Spleen (tissue), 11 donors: ENCODE measurements at regions not wholly inside any gene's neighbourhood (a gene's known extent, or its start where the extent isn't known, plus 50 kb on each side); places are given as distances from the start of the nearest gene placed in this dataset.
"Not testable (repeated sequence)": the region's sequence is repeated elsewhere in the genome, so short reads cannot be mapped to it uniquely, and the experiment has no call there.

ENCODE experiments used
- DNase-seq: peaks from one replicate; pipeline ENCODE4 v3.0.0-alpha.2; 2020
- H3K27ac ChIP-seq, 8 donors: fragments of 200-600 bp; sonication (generic) in 7 of 8; 1 replicate in 4 of 8; 2 replicates in 4 of 8; pipeline versions ENCODE4 v1.5.0 to v1.8.0; 2016 to 2021; ENCODE audit warnings: inconsistent platforms in 4 of 8, mild to moderate bottlenecking in 4 of 8, moderate library complexity in 1 of 8
- H3K27me3 ChIP-seq, 7 donors: fragments of 200-600 bp; sonication (generic) in 6 of 7; replicated peaks in 1 of 7; 1 replicate in 4 of 7; 2 replicates in 3 of 7; pipeline versions ENCODE4 v1.5.0 to v1.8.0; 2016 to 2021; ENCODE audit warnings: inconsistent platforms in 3 of 7, mild to moderate bottlenecking in 1 of 7
- H3K36me3 ChIP-seq, 6 donors: fragments of 200-600 bp; sonication (generic) in 5 of 6; 1 replicate in 4 of 6; 2 replicates in 2 of 6; pipeline versions ENCODE4 v1.5.0 to v1.8.0; 2016 to 2021; ENCODE audit warnings: inconsistent platforms in 2 of 6
- H3K4me1 ChIP-seq, 6 donors: fragments of 200-600 bp; sonication (generic) in 5 of 6; 1 replicate in 3 of 6; 2 replicates in 3 of 6; pipeline versions ENCODE4 v1.5.0 to v1.8.0; 2016 to 2021; ENCODE audit warnings: inconsistent platforms in 3 of 6
- H3K4me3 ChIP-seq, 8 donors: fragments of 200-600 bp; sonication (generic) in 7 of 8; 1 replicate in 4 of 8; 2 replicates in 4 of 8; pipeline versions ENCODE4 v1.5.0 to v1.8.0; 2016 to 2021; ENCODE audit warnings: inconsistent platforms in 4 of 8, mild to moderate bottlenecking in 4 of 8, moderate library complexity in 2 of 8
- H3K9me3 ChIP-seq, 8 donors: fragments of 200-600 bp; sonication (generic) in 7 of 8; 1 replicate in 4 of 8; 2 replicates in 4 of 8; pipeline versions ENCODE4 v1.5.0 to v1.8.0; 2016 to 2021; ENCODE audit warnings: inconsistent platforms in 4 of 8
- WGBS, 5 donors: extraction: QIAGEN DNeasy Blood & Tissue Kit in 3 of 5; methylation state at CpG; one replicate each; pipeline versions ENCODE4 v1.1.5 to v1.1.7; 2013 to 2018; 5-methylcytosine and 5-hydroxymethylcytosine counted together
- intact Hi-C: fragments of 100-400 bp; cut with DNase I; formaldehyde crosslinking; loops from one replicate; pipeline ENCODE4 v1.15.0; 2023; ENCODE audit warnings: low total_unique reads
- donor health status: healthy with polysubstance abuse.
- donor health status: DM: no; HTN: no; CAD: no; lungs with moderate emphysema.
- donor health status: DM: no; HTN: no; CAD: no.
- donor health status: Bipolar disorder and iron deficiency.
- donor health status: healthy.
- donor health status: DM: no; HTN: no; CAD: no.
- donor health status: DM: yes; HTN: yes; CAD: no.

DNA sequence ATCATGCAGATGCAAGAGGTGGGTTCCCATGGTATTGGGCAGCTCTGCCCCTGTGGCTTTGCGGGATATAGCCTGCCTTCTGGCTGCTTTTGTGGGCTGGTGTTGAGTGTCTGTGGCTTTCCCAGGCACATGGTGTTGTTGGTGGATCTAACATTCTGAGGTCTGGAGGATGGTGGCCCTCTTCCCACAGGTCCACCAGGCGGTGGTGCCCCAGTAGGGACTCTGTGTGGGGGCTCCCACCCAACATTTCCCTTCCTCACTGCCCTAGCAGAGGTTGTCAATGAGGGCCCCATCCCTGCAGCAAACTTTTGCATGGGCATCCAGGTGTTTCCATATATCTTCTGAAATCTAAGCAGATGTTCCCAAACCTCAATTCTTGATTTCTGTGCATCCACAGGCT, 420.5 kb upstream of the TPTE start:
- H3K27me3 ChIP-seq, H3K4me3 ChIP-seq, H3K4me1 ChIP-seq, H3K27ac ChIP-seq, H3K36me3 ChIP-seq, intact Hi-C loops: not testable (repeated sequence)
- H3K9me3 ChIP-seq: peaks cover 0 to 12% (median 0%) of the 10 kb centered on the region in 8 donors
- DNase-seq: peak; percentile 43
- 42 to 67% (median 48%) methylated on average over 1 of the region's 2 CpGs for WGBS, 5 donors

DNA sequence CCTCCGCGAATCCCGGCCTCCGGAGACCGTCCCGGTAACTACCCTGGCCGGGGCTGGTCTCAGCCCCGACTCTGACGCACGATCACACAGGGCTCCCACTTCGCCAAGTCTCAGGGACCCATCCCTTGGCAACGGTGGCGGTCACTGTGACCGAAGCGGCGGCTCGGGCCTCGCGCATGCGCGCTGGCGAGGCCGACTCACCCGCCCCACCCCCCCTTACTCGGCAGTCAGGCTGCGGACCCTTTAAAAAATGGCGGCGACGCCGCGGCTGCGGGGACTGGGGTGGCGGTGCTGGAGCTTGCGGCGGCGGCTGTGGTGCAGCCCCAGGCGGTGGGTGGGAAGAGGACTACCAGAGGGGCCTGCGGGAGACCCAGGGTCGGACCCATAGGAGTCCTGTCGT, 402.0 kb upstream of the TPTE start:
- H3K4me3 ChIP-seq, H3K4me1 ChIP-seq, H3K27ac ChIP-seq, intact Hi-C loops, H3K36me3 ChIP-seq, H3K27me3 ChIP-seq: not testable (repeated sequence)
- H3K9me3 ChIP-seq: peaks cover 0 to 37% (median 32%) of the 10 kb centered on the region in 8 donors
- peak; percentile 41 for DNase-seq
- WGBS, 5 donors: 67 to 80% (median 75%) methylated on average over 11 to 40 of the region's 40 CpGs

DNA sequence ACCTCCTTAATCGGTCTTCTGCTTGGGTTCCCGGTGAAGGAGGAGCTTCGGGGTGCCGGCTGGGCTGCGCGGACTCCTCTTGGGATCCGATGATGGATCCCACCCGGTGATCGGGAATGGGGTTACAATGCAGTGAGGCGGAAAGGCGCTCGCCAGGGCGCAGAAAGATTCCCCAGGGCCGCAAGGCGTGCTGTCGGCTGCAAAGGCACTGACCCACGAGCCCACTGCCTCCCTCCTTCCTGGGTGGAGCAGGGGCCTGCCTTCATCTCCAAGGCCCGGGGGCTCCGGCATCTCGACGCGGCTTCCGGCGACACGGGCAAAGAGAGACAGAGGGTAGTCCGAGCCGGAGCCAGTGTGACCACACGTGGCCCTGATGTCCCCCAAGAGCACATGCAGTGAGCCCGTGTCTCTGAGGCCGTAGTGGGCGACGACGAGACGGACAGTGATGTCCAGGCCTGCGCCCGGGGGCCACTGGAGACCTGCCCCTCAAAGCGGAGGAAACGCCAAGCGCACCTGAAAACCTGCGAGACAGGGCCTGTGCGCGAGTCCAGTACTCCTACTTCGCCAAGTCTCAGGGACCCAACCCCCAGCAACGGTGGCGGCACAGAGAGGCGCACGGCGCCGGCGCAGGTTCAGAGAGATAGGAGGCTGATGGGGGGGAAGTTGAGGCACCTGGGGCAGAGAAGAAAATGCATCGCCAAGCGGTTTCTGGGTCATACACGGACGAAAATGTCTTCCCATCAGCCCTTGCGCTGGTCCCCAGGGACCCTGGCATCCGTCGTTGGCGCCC, 401.4 kb upstream of the TPTE start:
- H3K4me1 ChIP-seq, H3K27me3 ChIP-seq, H3K27ac ChIP-seq, intact Hi-C loops, H3K36me3 ChIP-seq, H3K4me3 ChIP-seq: not testable (repeated sequence)
- 79 to 86% (median 80%) methylated on average over 28 to 54 of the region's 58 CpGs for WGBS, 5 donors
- peak; percentile 77 for DNase-seq
- peaks cover 0 to 37% (median 32%) of the 10 kb centered on the region in 8 donors for H3K9me3 ChIP-seq

GRCh38 chr21:10120536-10120934, 400.8 kb upstream of the TPTE start:
- H3K4me3 ChIP-seq, intact Hi-C loops, H3K27ac ChIP-seq, H3K36me3 ChIP-seq, H3K27me3 ChIP-seq, H3K4me1 ChIP-seq: not testable (repeated sequence)
- peaks cover 0 to 43% (median 33%) of the 10 kb centered on the region in 8 donors for H3K9me3 ChIP-seq
- peak; percentile 35 for DNase-seq
- WGBS, 5 donors: 73 to 82% (median 80%) methylated on average over 9 to 13 of the region's 22 CpGs

DNA sequence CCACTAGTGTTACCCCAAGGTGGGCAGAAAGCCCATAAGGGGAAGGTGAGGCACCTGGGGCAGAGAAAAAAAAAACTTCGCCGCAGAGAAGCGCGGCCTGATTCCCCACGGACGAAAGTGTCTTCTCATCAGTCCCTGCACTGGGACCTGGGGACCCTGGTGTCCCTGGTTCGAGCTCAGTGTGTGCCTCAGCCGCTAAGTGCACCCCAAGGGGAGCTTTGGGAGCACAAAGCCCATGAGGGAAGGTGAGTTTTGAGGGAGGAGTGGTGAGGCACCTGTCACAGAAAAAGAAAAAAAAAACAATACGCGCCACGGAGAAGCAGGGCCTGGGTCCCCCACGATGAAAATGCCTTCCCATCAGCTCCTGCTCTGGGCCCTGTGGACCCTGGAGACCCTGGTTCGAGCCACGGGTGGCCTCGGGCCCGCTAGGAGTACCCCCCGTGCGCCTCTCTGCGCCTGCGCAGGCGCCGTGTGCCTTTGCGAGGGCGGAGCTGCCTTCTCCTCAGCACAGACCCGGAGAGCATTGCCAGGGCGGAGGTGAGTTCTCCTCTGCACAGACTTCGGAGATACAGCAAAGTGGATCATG, 400.3 kb upstream of the TPTE start:
- intact Hi-C loops, H3K36me3 ChIP-seq, H3K27ac ChIP-seq, H3K27me3 ChIP-seq, H3K4me1 ChIP-seq, H3K4me3 ChIP-seq: not testable (repeated sequence)
- peak; percentile 68 for DNase-seq
- H3K9me3 ChIP-seq: peaks cover 0 to 46% (median 34%) of the 10 kb centered on the region in 8 donors
- WGBS, 5 donors: 74 to 82% (median 76%) methylated on average over 17 to 25 of the region's 27 CpGs

- H3K36me3 ChIP-seq, H3K27ac ChIP-seq, H3K4me3 ChIP-seq, intact Hi-C loops, H3K4me1 ChIP-seq, H3K27me3 ChIP-seq: not testable (repeated sequence)
- H3K9me3 ChIP-seq: peaks cover 0 to 46% (median 34%) of the 10 kb centered on the region in 8 donors
- 67 to 75% (median 72%) methylated on average over 22 to 33 of the region's 33 CpGs for WGBS, 5 donors
- DNase-seq: peak; percentile 38
Measured at GRCh38 chr21:10121816-10122455, 399.4 kb upstream of the TPTE start.

GRCh38 chr21:10122801-10123507, 398.4 kb upstream of the TPTE start:
- H3K4me3 ChIP-seq, H3K4me1 ChIP-seq, H3K27me3 ChIP-seq, H3K27ac ChIP-seq, intact Hi-C loops, H3K36me3 ChIP-seq: not testable (repeated sequence)
- H3K9me3 ChIP-seq: peaks cover 0 to 46% (median 34%) of the 10 kb centered on the region in 8 donors
- peak; percentile 74 for DNase-seq
- 61 to 70% (median 65%) methylated on average over 22 to 38 of the region's 39 CpGs for WGBS, 5 donors

DNA sequence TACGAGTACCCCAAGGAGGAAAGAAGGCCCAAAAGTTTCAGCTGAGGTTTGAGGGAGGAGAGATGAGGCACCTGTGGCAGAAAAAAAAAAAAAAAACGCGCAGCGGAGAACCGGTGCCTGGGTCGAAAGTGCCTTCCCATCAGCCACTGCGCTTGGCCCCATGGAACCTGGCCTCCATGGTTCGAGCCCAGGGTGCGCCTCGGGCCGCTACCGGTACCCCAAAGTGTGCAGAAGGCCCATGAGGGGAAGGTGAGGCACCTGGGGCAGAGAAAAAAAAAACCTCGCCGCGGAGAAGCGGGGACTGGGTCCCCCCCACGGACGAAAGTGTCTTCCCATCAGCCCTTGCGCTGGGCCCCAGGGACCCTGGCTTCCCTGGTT, 397.9 kb upstream of the TPTE start:
- peak; percentile 66 for DNase-seq

GRCh38 chr21:10125616-10126015, 395.8 kb upstream of the TPTE start:
- H3K36me3 ChIP-seq, H3K4me3 ChIP-seq, H3K4me1 ChIP-seq, intact Hi-C loops, H3K27ac ChIP-seq, H3K27me3 ChIP-seq: not testable (repeated sequence)
- WGBS, 5 donors: 68 to 74% (median 73%) methylated on average over 16 to 17 of the region's 17 CpGs
- H3K9me3 ChIP-seq: peaks cover 0 to 34% (median 22%) of the 10 kb centered on the region in 8 donors
- DNase-seq: peak; percentile 48

More for the DNA sequence above, 397.9 kb upstream of the TPTE start:
- 62 to 76% (median 69%) methylated on average over 18 to 19 of the region's 19 CpGs for WGBS, 5 donors
- H3K4me1 ChIP-seq, H3K27me3 ChIP-seq, intact Hi-C loops, H3K27ac ChIP-seq, H3K36me3 ChIP-seq, H3K4me3 ChIP-seq: not testable (repeated sequence)
- peaks cover 0 to 46% (median 34%) of the 10 kb centered on the region in 8 donors for H3K9me3 ChIP-seq

DNA sequence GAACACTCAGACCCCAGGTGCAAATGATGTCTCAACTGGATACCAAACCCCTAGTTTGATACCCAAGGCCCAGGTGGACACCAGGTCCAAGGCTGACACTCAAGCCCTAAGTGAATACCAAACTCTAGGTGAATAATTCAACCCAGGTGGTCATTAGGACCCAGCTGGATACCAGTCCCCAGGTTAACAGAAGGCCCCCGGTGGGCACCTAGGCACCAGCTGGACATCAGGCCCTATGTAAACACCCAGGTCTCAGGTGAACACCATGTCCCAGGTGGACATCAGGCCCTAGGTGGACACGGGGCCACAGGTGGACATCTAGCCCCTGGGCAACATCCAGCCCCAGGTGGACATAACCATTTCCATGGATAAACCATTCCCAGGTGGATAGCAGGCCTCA, 387.3 kb upstream of the TPTE start:
- H3K4me1 ChIP-seq, H3K36me3 ChIP-seq, H3K4me3 ChIP-seq, H3K9me3 ChIP-seq, DNase-seq, intact Hi-C loops, H3K27me3 ChIP-seq, H3K27ac ChIP-seq: not testable (repeated sequence)
- WGBS, 5 donors: 76 to 96% (median 88%) methylated on average over 1 to 2 of the region's 2 CpGs; no CpG with 5 or more reads in 1 of the 5 donors
